Activated CD8-positive, alpha-beta T cell treated with anti-CD3 and anti-CD28 coated beads for 36 hours (primary cell): ENCODE measurements at regions not wholly inside any gene's neighbourhood (a gene's known extent, or its start where the extent isn't known, plus 50 kb on each side); places are given as distances from the start of the nearest gene placed in this dataset.

Source experiments
- ATAC-seq: fragments of 200-7000 bp; cut with Tn5 transposase; one replicate; pipeline ENCODE4 v1.10.0; 2021; ENCODE audit warnings: mild to moderate bottlenecking, moderate library complexity
- CTCF ChIA-PET: fragments of 350-600 bp; sonication (Branson Sonifier 250); formaldehyde crosslinking; loops from one replicate; lab custom pipeline; 2021; ENCODE audit warnings: antibody characterized with exemption; lab: Charles Lee
- POLR2A ChIA-PET: fragments of 350-600 bp; sonication (Branson Sonifier 250); formaldehyde crosslinking; loops from one replicate; lab custom pipeline; 2021; ENCODE audit warnings: antibody characterized with exemption; lab: Charles Lee
- DNase-seq: peaks from one replicate; pipeline ENCODE4 v3.0.0-alpha.2; 2020
- H3K27ac Mint-ChIP-seq: one replicate; pipeline ENCODE4 v1.8.0; 2021; ENCODE audit warnings: mild to moderate bottlenecking, mixed read lengths
- H3K27me3 Mint-ChIP-seq: one replicate; pipeline ENCODE4 v1.8.0; 2021; ENCODE audit warnings: mixed read lengths
- H3K36me3 Mint-ChIP-seq: one replicate; pipeline ENCODE4 v1.8.0; 2021; ENCODE audit warnings: low read depth, mixed read lengths
- H3K4me1 Mint-ChIP-seq: one replicate; pipeline ENCODE4 v1.8.0; 2021; ENCODE audit warnings: low read depth, mixed read lengths
- H3K4me3 Mint-ChIP-seq: one replicate; pipeline ENCODE4 v1.8.0; 2021; ENCODE audit warnings: mild to moderate bottlenecking, moderate library complexity, mixed read lengths
- H3K9me3 Mint-ChIP-seq: one replicate; pipeline ENCODE4 v1.8.0; 2021; ENCODE audit warnings: mixed read lengths
- CTCF ChIP-seq: fragments of 200-600 bp; IDR thresholded peaks from one replicate; pipeline ENCODE4 v1.8.0; 2022; ENCODE audit warnings: antibody characterized with exemption, mild to moderate bottlenecking
- intact Hi-C: fragments of 100-400 bp; cut with micrococcal nuclease; formaldehyde crosslinking; loops from one replicate; pipeline ENCODE4 v1.10.0; 2022

GRCh38 chr3:35383719-35384555, 255.4 kb upstream of the ARPP21 start:
- CTCF ChIA-PET: no interaction called here
- intact Hi-C loops: no loop called here

GRCh38 chr3:35385271-35385670, 254.1 kb upstream of the ARPP21 start:
- Mint-ChIP-seq H3K36me3 (no peaks in the 10 kb centered on the region), H3K27ac (no peak overlapping the region), H3K4me3 (no peak overlapping the region), H3K9me3 (no peaks in the 10 kb centered on the region), H3K27me3 (no peaks in the 10 kb centered on the region), H3K4me1 (no peaks in the 10 kb centered on the region)
- no peak for TF ChIP-seq CTCF
- ATAC-seq (no peak), DNase-seq (no peak)
- CTCF ChIA-PET: no interaction called here
- POLR2A ChIA-PET: no interaction called here
- intact Hi-C loops: no loop called here

More at GRCh38 chr3:35383719-35384555, 255.4 kb upstream of the ARPP21 start:
- no peak overlapping the region for H3K4me3 Mint-ChIP-seq
- no peak for TF ChIP-seq CTCF
- H3K9me3 Mint-ChIP-seq: no peaks in the 10 kb centered on the region
- no peak for DNase-seq
- no peaks in the 10 kb centered on the region for H3K36me3 Mint-ChIP-seq
- no peak overlapping the region for H3K27ac Mint-ChIP-seq
- ATAC-seq: no peak
- POLR2A ChIA-PET: no interaction called here
- no peaks in the 10 kb centered on the region for H3K4me1 Mint-ChIP-seq
- H3K27me3 Mint-ChIP-seq: no peaks in the 10 kb centered on the region

- intact Hi-C loops: no loop called here
- H3K9me3 Mint-ChIP-seq: peaks cover 11% of the 10 kb centered on the region
- TF ChIP-seq CTCF: no peak
- H3K27ac Mint-ChIP-seq: no peak overlapping the region
- no peaks in the 10 kb centered on the region for H3K36me3 Mint-ChIP-seq
- H3K4me1 Mint-ChIP-seq: no peaks in the 10 kb centered on the region
- POLR2A ChIA-PET: no interaction called here
- ATAC-seq: no peak
- peaks cover 1% of the 10 kb centered on the region for H3K27me3 Mint-ChIP-seq
- no peak for DNase-seq
- CTCF ChIA-PET: no interaction called here
- H3K4me3 Mint-ChIP-seq: no peak overlapping the region
Measured at GRCh38 chr3:35389907-35390306, 249.4 kb upstream of the ARPP21 start.

GRCh38 chr3:35392187-35392586, 247.1 kb upstream of the ARPP21 start:
- peaks cover 11% of the 10 kb centered on the region for H3K9me3 Mint-ChIP-seq
- ChIA-PET POLR2A (no interaction called here), CTCF (no interaction called here)
- H3K27ac Mint-ChIP-seq: no peak overlapping the region
- TF ChIP-seq CTCF: no peak
- no peak for DNase-seq
- peaks cover 1% of the 10 kb centered on the region for H3K27me3 Mint-ChIP-seq
- H3K4me1 Mint-ChIP-seq: no peaks in the 10 kb centered on the region
- intact Hi-C loops: no loop called here
- no peak for ATAC-seq
- no peaks in the 10 kb centered on the region for H3K36me3 Mint-ChIP-seq
- no peak overlapping the region for H3K4me3 Mint-ChIP-seq

- H3K27me3 Mint-ChIP-seq: peaks cover 1% of the 10 kb centered on the region
- no peak for TF ChIP-seq CTCF
- intact Hi-C loops: no loop called here
- ChIA-PET CTCF (no interaction called here), POLR2A (no interaction called here)
- no peak overlapping the region for H3K4me3 Mint-ChIP-seq
- H3K9me3 Mint-ChIP-seq: peaks cover 11% of the 10 kb centered on the region
- H3K27ac Mint-ChIP-seq: no peak overlapping the region
- no peaks in the 10 kb centered on the region for H3K4me1 Mint-ChIP-seq
- ATAC-seq (no peak), DNase-seq (no peak)
- H3K36me3 Mint-ChIP-seq: no peaks in the 10 kb centered on the region
Measured at GRCh38 chr3:35393901-35394799, 245.2 kb upstream of the ARPP21 start.
